ENCODE measurements at regions not wholly inside any gene's neighbourhood (a gene's known extent, or its start where the extent isn't known, plus 50 kb on each side); places are given as distances from the start of the nearest gene placed in this dataset.
"Not testable (repeated sequence)": the region's sequence is repeated elsewhere in the genome, so short reads cannot be mapped to it uniquely, and the experiment has no call there.

- no peak for DNase-seq
Observed at GRCh38 chr6:86615299-86615698, 322.0 kb upstream of the HTR1E start.

GRCh38 chr6:86609549-86610388 lies 327.6 kb upstream of the HTR1E start:
- DNase-seq: no peak

GRCh38 chr6:86603364-86603763 lies 334.0 kb upstream of the HTR1E start:
- not testable (repeated sequence) for DNase-seq

DNA sequence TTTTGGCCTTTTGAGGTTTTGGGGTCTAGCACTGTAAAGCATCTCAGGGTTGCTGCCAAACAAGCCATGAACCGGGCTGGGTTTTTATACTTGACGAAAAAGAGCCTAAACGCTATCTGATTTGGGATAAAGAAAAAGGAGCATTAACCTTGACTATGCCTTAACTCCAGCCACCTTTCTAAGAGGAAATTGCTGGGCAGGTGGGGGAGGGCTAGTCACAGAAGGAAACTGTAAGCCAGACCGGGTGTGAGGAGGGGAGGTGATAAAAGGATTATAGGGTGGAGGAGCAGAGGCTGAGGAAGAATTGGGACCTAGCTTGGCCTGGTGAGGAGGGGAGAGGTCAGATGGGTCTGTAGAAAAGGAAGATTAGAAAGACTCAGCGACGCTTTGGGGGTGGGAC lies 335.2 kb upstream of the HTR1E start:
- DNase-seq: not testable (repeated sequence)

DNA sequence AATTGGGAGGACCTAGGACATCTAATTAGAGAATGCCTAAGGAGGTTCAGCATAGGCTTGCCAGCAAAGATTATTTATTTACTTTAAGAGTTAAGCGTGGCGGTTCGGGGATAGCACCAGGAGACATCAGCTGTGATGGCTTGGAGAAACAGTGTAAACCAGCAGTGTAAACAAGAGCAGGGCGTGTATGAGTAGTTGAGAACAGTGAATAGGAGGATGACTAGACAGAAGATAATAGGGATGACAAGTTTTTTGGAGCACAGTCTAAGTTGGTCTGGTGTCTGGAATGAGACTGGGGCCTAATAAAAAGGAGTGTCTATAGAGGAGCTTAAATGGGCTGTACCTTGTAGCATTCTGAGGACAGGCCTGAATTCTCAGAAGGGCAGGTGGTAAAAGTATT lies 338.4 kb upstream of the HTR1E start:
- not testable (repeated sequence) for DNase-seq

GRCh38 chr6:86595641-86596040 lies 341.7 kb upstream of the HTR1E start:
- DNase-seq: no peak

DNA sequence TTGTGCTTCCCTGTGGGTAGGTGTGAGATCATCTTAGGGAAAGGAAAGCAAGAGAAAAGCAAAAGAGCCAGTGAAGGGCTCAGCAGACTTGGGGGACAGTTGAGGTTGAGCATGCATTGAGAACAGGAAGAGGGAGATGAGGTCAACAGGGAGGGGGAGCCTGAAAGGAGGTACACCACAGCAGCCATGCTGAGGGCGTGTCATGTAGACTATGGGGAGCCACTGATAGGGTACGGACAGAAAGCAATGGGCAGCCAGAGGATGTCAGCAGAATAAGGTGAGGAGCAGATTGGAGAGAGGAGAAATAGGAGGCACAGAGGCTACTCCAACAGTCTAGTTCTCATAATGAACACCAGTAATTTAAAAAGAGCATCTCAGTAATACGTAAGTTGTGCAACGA lies 351.1 kb upstream of the HTR1E start:
- no peak for DNase-seq

DNA sequence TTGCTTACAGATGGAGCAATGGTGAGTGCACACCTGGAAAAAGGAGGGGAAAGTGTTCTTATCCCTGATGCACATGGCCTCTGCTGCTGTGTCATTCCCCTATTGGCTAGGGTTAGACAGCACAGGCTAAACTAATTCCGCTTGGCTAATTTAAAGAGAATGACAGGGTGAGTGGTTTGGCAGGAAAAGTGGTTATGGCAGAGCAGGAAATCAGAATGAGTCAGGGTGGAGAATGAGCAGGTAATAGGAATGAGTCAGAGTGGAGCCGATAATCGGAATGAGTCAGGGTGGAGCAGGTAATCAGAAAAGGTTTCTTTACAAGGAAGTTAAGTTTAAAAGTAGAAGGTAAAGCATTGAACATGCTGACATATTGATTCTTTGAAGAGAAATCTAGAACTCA lies 355.5 kb upstream of the HTR1E start:
- DNase-seq: peak in 2 of 56 donors; percentile 2 to 4

GRCh38 chr6:86563197-86563596 lies 374.1 kb upstream of the HTR1E start:
- DNase-seq: no peak

- DNase-seq: no peak
Observed at GRCh38 chr6:86558318-86558717, 379.0 kb upstream of the HTR1E start.

GRCh38 chr6:86537292-86537861 lies 400.0 kb upstream of the HTR1E start:
- DNase-seq: peak in 8 of 56 donors; percentile 0 to 36 (median 5)

GRCh38 chr6:86536121-86536520 lies 401.2 kb upstream of the HTR1E start:
- no peak for DNase-seq

DNA sequence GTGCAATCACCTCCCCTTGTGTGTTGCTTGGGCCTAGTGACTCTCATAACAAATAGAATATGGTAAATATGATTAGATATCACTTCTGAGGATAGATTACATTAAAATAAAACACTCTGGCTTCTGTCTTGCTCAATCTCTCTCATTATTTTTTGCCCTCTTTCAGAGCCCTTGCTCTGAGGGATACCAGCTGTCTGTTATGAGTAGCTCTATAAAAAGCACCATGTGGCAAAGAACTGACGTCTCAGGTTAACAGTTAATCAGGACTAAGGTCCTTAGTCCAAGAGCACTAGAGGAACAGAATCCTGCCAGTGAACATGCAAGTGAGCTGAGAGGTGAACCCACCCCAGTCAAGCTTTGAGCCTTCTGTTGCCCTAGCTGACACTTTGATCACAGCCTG lies 402.2 kb upstream of the HTR1E start:
- DNase-seq: no peak

GRCh38 chr6:86529635-86530034 lies 407.7 kb upstream of the HTR1E start:
- DNase-seq: no peak

DNA sequence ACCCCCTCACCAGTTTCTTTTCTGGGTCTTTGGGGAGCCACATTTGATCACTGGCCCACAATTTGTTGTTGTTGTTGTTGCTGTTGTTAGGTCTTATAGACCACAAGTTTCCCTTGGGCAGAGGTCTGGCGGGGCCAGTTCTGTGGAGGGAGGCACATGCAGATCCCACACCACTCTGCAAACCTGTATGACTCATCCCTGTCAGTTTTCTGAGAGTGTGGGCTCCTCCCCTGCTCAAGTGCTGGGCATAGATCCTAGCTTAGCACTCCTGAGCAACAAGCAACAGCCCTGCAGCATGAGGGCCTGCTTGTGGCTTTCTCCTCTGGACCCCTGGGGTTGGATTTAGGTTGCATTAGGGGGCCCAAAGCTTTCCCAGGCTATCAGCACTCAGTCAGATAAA lies 411.1 kb upstream of the HTR1E start:
- no peak for DNase-seq

DNA sequence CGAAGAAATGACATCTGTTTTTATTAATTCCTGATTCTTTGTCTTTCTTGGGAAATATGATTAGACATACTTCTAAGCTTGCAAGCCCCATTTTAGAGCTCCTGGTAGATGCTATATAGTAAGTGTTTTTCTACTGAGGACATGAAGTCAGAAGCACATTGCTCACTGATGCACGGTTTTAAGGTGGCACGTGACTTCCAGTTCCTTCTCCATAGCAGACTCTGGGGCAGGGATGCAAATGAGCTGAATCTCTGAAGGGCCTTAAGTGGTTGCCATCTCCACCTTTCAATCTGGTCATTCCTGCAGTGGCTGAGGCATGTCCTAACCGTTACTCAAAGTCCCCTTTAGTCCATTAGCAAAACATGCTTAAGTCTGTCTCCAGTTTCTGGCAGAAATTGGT lies 421.2 kb upstream of the HTR1E start:
- DNase-seq: no peak

DNA sequence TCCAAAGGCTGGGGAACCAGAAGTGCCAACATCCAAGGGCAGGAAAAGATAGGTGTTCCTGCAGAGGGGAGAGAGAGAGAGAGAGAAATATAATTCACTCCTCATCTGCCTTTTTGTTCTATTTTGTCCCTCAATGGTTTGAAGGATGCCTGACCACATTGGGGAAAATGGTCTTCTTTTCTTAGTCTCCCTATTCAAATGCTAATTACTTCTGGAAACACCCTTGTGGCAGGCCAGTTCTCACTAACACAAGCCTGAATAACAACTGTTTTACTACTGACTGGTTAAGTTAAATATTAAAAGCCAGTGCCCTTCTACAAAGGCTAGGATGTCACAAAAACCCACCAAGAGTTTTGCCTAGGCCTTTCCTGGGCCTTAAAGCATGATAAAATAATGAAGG lies 425.4 kb upstream of the HTR1E start:
- no peak for DNase-seq

DNA sequence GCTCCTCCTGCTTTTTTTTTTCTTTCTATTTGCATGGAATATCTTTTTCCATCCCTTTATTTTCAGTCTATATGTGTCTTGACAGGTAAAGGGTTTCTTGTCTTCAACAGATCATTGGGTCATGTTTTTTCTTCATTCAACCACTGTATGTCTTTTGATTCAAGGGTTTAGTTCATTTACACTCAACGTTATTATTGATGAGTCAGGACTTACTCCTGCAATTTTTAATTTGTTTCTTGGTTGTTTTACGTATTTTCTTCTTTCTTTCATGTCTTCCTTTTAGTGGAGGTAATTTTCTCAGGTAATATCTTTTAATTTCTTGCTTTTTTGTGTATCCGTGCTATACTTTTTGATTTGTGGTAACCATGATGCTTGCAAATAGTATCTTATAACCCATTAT lies 429.1 kb upstream of the HTR1E start:
- DNase-seq: no peak

DNA sequence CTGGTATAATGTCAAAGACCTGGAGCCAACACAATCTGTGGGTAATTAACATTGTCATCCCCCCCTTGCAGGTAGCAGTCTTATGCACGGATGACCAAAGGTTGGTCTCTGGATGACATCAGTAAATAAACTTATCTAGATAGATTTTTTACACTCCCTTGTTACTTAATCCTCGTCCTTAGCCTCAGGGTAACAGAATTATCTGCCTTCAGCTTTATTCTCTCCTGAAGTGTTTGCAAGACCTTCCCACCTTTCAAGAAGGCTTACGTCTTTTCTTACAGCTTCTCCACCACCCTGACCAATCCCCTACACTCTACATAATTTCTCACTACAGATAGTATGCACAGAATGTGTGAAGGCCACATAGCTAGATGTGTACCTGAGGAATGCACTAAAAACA lies 434.8 kb upstream of the HTR1E start:
- DNase-seq: no peak

- no peak for DNase-seq
Observed at GRCh38 chr6:86500035-86500434, 437.3 kb upstream of the HTR1E start.

- not testable (repeated sequence) for DNase-seq
Observed at GRCh38 chr6:86489042-86489441, 448.3 kb upstream of the HTR1E start.

- no peak for DNase-seq
Observed at GRCh38 chr6:86487660-86488221, 449.6 kb upstream of the HTR1E start.

- not testable (repeated sequence) for DNase-seq
Observed at GRCh38 chr6:86478316-86478715, 459.0 kb upstream of the HTR1E start.

Measured in nucleus accumbens (tissue), 56 donors.